ENCODE measurements at regions not wholly inside any gene's neighbourhood (a gene's known extent, or its start where the extent isn't known, plus 50 kb on each side); places are given as distances from the start of the nearest gene placed in this dataset.

DNA sequence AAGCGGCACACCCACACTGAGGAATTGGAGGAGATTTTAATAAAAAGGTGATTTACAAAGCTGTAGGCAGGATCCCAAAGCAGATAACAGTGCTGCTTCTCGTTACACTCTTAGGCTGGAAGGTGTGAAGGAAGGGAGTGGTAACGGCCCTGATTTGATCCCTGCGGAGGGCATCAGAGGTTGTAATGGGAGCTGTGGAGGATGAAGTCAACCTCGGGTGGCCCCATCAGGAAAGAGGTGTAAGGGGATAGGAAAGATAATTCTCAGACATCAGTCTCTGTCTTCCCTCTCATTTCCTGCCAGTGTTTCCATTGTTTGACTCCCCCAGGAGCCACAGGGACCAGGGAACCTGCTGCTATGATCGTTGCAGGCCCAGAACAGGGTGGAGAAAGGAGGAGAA, 245.7 kb upstream of the NOX3 start:
- TF ChIP-seq CTCF (IDR thresholded peaks at IDR 0.05) (no peak), POLR2AphosphoS5 (IDR thresholded peaks at IDR 0.05) (no peak), EP300 (IDR thresholded peaks at IDR 0.05) (no peak)

All from sigmoid colon (tissue), 4 donors.